ENCODE measurements at regions not wholly inside any gene's neighbourhood (a gene's known extent, or its start where the extent isn't known, plus 50 kb on each side); places are given as distances from the start of the nearest gene placed in this dataset.
"Not testable (repeated sequence)": the region's sequence is repeated elsewhere in the genome, so short reads cannot be mapped to it uniquely, and the experiment has no call there.

DNA sequence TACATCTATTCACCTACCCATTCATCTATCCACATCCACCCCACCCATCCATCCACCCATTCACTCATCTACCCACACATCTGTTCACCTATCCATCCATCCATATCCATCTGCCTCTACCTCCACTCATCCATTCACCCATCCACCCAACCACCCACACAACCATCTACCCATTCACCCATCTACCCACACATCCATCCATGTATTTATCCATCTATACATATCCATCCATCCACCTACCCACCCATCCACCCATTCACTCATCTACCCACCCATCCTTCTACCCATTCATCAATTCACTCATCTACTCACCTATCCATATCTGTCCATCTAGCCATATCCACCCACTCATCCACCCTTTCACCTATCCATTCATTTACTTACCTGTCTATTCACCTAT is 187.6 kb downstream of the ASB1 start:
- no peak for ATAC-seq
- FAIRE-seq: no peak
- H3K9me3 ChIP-seq: no peaks in the 10 kb centered on the region
- H3K27me3 ChIP-seq: no peaks in the 10 kb centered on the region
- H3K36me3 ChIP-seq: no peaks in the 10 kb centered on the region
- H3K4me1 ChIP-seq: no peaks in the 10 kb centered on the region
- no peak overlapping the region for H3K4me3 ChIP-seq
- TF ChIP-seq CTCF (IDR thresholded peaks at IDR 0.05): no peak
- no peak overlapping the region for H3K27ac ChIP-seq
- no peak for DNase-seq
- intact Hi-C loops (cut with DNase I): no loop called here

GRCh38 chr2:238615187-238615586 is 188.5 kb downstream of the ASB1 start:
- no peak for FAIRE-seq

GRCh38 chr2:238616681-238617080 is 190.0 kb downstream of the ASB1 start:
- no peaks in the 10 kb centered on the region for H3K36me3 ChIP-seq
- FAIRE-seq: no peak
- no peak for ATAC-seq
- DNase-seq: no peak
- H3K9me3 ChIP-seq: no peaks in the 10 kb centered on the region
- WGBS, 2 donors: 37 to 43% methylated on average over 5 of the region's 5 CpGs
- H3K4me1 ChIP-seq: no peaks in the 10 kb centered on the region
- H3K27me3 ChIP-seq: peaks cover 0 to 4% (median 0%) of the 10 kb centered on the region in 4 donors
- intact Hi-C loops (cut with DNase I): no loop called here
- no peak overlapping the region for H3K4me3 ChIP-seq
- TF ChIP-seq CTCF (IDR thresholded peaks at IDR 0.05): no peak
- no peak overlapping the region for H3K27ac ChIP-seq

More at GRCh38 chr2:238615187-238615586, 188.5 kb downstream of the ASB1 start:
- Histone ChIP-seq H3K9me3 (no peaks in the 10 kb centered on the region), H3K27ac (no peak overlapping the region), H3K4me1 (no peaks in the 10 kb centered on the region), H3K27me3 (peaks cover 0 to 4% (median 0%) of the 10 kb centered on the region in 4 donors), H3K4me3 (no peak overlapping the region), H3K36me3 (no peaks in the 10 kb centered on the region)
- ATAC-seq (no peak), DNase-seq (no peak)
- intact Hi-C loops (cut with DNase I): no loop called here
- no peak for TF ChIP-seq CTCF (IDR thresholded peaks at IDR 0.05)
- WGBS, 2 donors: 65 to 70% methylated on average over 5 of the region's 5 CpGs

- H3K4me1 ChIP-seq; FAIRE-seq; H3K27ac ChIP-seq; H3K27me3 ChIP-seq; intact Hi-C loops (cut with DNase I); ATAC-seq; H3K36me3 ChIP-seq; H3K4me3 ChIP-seq; H3K9me3 ChIP-seq; DNase-seq: not testable (repeated sequence)
- WGBS, 2 donors: 70 to 73% methylated on average over 2 of the region's 2 CpGs
Measured at GRCh38 chr2:238618494-238619283, 192.0 kb downstream of the ASB1 start.

- Histone ChIP-seq H3K27me3 (no peaks in the 10 kb centered on the region), H3K36me3 (no peaks in the 10 kb centered on the region), H3K27ac (no peak overlapping the region), H3K4me1 (no peaks in the 10 kb centered on the region), H3K4me3 (no peak overlapping the region), H3K9me3 (no peaks in the 10 kb centered on the region)
- DNase-seq: no peak
- FAIRE-seq: no peak
- 48 to 51% methylated on average over 3 of the region's 3 CpGs for WGBS, 2 donors
- TF ChIP-seq CTCF (IDR thresholded peaks at IDR 0.05): no peak
- intact Hi-C loops (cut with DNase I): no loop called here
- no peak for ATAC-seq
Measured at GRCh38 chr2:238627899-238628298, 201.2 kb downstream of the ASB1 start.

Measured in pancreas (tissue), 10 donors.